ENCODE measurements at regions not wholly inside any gene's neighbourhood (a gene's known extent, or its start where the extent isn't known, plus 50 kb on each side); places are given as distances from the start of the nearest gene placed in this dataset.

GRCh38 chr2:13218205-13218604 is 501.5 kb downstream of the TRIB2 start (continued):
- no peak for TF ChIP-seq PRDM2 (tag by site-specific recombination; IDR thresholded peaks at IDR 0.05; ENCODE audit: borderline replicate concordance)
- TF ChIP-seq ZFP37 (tag by site-specific recombination; IDR thresholded peaks at IDR 0.05), result no peak
- TF ChIP-seq PATZ1 (tag by site-specific recombination; IDR thresholded peaks at IDR 0.05), result no peak
- no peak for TF ChIP-seq ZNF426 (tag by site-specific recombination; IDR thresholded peaks at IDR 0.05)
- no peak for TF ChIP-seq ZBTB20 (tag by site-specific recombination; IDR thresholded peaks at IDR 0.05)
- TF ChIP-seq ZNF223 (tag by site-specific recombination; IDR thresholded peaks at IDR 0.05), result no peak
- no peak for TF ChIP-seq ZNF701 (tag by site-specific recombination; IDR thresholded peaks at IDR 0.05)

GRCh38 chr2:13227578-13227977 is 510.8 kb downstream of the TRIB2 start:
- ChIA-PET POLR2A (no interaction called here), CTCF (no interaction called here)
- Histone ChIP-seq H3K36me3 (ENCODE audit: control insufficient read depth in 2 of 2, insufficient read depth in 1 of 2, low read length in 2 of 2) (no peaks in the 10 kb centered on the region), H3K4me3 (ENCODE audit: low read depth, low read length) (no peak overlapping the region), H3K9me3 (ENCODE audit: control insufficient read depth, insufficient read depth, low read depth, low read length) (no peaks in the 10 kb centered on the region), H3K27ac (ENCODE audit: extremely low read depth, low read depth, low read length) (no peak overlapping the region), H3K4me1 (ENCODE audit: control insufficient read depth, insufficient read depth, low read length) (no peaks in the 10 kb centered on the region)
- TF ChIP-seq ZSCAN4 (tag by site-specific recombination; IDR thresholded peaks at IDR 0.05) (no peak; the same call in 1 of the 2 replicates), ZBTB7A (tag by site-specific recombination; IDR thresholded peaks at IDR 0.05; ENCODE audit: low read depth) (no peak), ZNF140 (tag by site-specific recombination; IDR thresholded peaks at IDR 0.05) (no peak), GLI4 (tag by site-specific recombination; IDR thresholded peaks at IDR 0.05) (no peak), ZNF37A (tag by site-specific recombination; IDR thresholded peaks at IDR 0.05) (no peak), ZNF433 (tag by site-specific recombination; IDR thresholded peaks at IDR 0.05; ENCODE audit: low read depth) (no peak), KLF7 (tag by site-specific recombination; IDR thresholded peaks at IDR 0.05; ENCODE audit: borderline replicate concordance) (no peak), ZNF777 (tag by site-specific recombination; IDR thresholded peaks at IDR 0.05; ENCODE audit: borderline replicate concordance) (no peak), PRDM6 (tag by site-specific recombination; IDR thresholded peaks at IDR 0.05) (no peak), ZEB2 (tag by site-specific recombination; IDR thresholded peaks at IDR 0.05) (no peak), ZNF843 (tag by site-specific recombination; IDR thresholded peaks at IDR 0.05) (no peak), ZNF664 (tag by site-specific recombination; IDR thresholded peaks at IDR 0.05) (no peak), ZNF146 (tag by site-specific recombination; IDR thresholded peaks at IDR 0.05) (no peak), ZNF747 (tag by site-specific recombination; IDR thresholded peaks at IDR 0.05) (no peak), ZFP37 (tag by site-specific recombination; IDR thresholded peaks at IDR 0.05) (no peak), OVOL3 (tag by site-specific recombination; IDR thresholded peaks at IDR 0.05) (no peak)
